GM06990 (cell line): ENCODE measurements at regions not wholly inside any gene's neighbourhood (a gene's known extent, or its start where the extent isn't known, plus 50 kb on each side); places are given as distances from the start of the nearest gene placed in this dataset.

Experiments used
- DNase-seq: peaks from one replicate; pipeline ENCODE4 v3.0.0-alpha.2; 2011; ENCODE audit not compliant: insufficient read length; ENCODE audit errors: extremely low read depth
- H3K27me3 ChIP-seq: replicated peaks from 2 replicates; pipeline ENCODE4 v1.6.0; 2011; ENCODE audit warnings: low read length; ENCODE audit not compliant: control insufficient read depth, insufficient read depth
- H3K36me3 ChIP-seq: 2 replicates; pipeline ENCODE4 v1.5.1; 2011; ENCODE audit warnings: low read length; ENCODE audit not compliant: control insufficient read depth, insufficient read depth
- H3K4me3 ChIP-seq: replicated peaks from 2 replicates; pipeline ENCODE4 v1.5.1; 2011; ENCODE audit warnings: low read depth, mild to moderate bottlenecking, control low read depth, low read length
- TF ChIP-seq, protein P1 (sequence below): IDR thresholded peaks from 2 replicates; pipeline ENCODE4 v1.5.1; 2011; ENCODE audit warnings: low read length, control low read depth, mild to moderate bottlenecking, inconsistent platforms; ENCODE audit not compliant: insufficient read depth, poor library complexity, severe bottlenecking

DNA sequence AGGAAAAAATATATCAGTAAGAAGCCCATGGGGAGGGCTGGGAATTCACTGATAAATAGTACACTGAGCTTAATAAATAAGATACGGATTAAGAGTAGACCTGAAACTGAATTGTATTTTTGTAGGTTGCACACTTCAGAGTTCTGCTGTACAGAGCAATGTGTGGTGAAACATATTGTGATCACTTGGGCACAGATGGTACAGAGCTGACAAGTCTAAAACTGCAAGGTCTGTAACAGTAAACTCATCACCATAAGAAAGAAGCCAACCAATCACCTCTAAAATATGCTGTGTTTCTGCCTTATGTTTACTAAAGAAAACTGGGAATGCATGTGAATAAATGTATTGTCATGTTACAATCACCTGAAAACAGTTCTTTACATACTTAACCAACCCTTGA is 360.7 kb downstream of the MRPL39 start:
- no peak overlapping the region for H3K4me3 ChIP-seq
- H3K27me3 ChIP-seq, result no peaks in the 10 kb centered on the region
- TF ChIP-seq, protein P1, sequence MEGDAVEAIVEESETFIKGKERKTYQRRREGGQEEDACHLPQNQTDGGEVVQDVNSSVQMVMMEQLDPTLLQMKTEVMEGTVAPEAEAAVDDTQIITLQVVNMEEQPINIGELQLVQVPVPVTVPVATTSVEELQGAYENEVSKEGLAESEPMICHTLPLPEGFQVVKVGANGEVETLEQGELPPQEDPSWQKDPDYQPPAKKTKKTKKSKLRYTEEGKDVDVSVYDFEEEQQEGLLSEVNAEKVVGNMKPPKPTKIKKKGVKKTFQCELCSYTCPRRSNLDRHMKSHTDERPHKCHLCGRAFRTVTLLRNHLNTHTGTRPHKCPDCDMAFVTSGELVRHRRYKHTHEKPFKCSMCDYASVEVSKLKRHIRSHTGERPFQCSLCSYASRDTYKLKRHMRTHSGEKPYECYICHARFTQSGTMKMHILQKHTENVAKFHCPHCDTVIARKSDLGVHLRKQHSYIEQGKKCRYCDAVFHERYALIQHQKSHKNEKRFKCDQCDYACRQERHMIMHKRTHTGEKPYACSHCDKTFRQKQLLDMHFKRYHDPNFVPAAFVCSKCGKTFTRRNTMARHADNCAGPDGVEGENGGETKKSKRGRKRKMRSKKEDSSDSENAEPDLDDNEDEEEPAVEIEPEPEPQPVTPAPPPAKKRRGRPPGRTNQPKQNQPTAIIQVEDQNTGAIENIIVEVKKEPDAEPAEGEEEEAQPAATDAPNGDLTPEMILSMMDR, result no peak
- DNase-seq, result no peak
- H3K36me3 ChIP-seq, result no peaks in the 10 kb centered on the region

DNA sequence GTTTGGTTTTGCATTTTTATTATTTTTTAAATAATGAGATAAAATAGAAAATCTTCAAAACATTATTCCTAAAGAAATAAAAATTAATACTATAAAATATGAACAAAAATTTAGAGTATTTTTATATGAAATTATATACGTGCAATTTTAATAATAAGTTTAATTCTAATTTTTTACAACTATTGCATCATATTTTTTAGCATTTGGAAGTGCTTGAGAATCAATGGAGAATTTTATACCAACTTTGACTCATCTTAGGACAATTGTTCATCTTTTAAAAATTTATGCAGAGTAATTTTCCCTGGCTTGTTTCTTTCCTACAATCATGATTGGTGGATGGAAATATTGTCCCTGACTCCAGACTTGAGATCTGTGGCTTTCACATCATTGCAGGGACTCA is 362.5 kb downstream of the MRPL39 start:
- Histone ChIP-seq H3K4me3 (no peak overlapping the region), H3K27me3 (no peaks in the 10 kb centered on the region), H3K36me3 (no peaks in the 10 kb centered on the region)
- no peak for DNase-seq
- TF ChIP-seq, protein P1, result no peak

DNA sequence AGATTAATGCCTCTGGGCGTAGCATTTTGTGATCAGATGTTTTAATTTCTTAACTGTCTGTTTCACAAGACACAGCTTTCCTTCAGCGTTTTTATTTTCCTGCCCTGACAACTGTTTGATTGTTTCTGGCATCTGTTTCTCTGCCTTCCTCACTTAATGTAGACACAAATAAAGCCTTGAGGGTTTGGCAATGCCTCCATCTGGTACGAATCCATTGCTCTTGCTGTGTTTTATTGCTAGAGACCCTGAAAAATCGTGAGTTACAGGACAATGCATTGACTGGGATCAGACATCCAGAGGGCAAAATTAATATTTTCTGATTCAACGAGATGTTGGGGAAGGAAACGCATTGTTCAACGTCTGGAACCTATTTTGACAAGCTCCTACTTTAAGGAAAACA is 363.5 kb downstream of the MRPL39 start:
- no peaks in the 10 kb centered on the region for H3K36me3 ChIP-seq
- H3K27me3 ChIP-seq, result no peaks in the 10 kb centered on the region
- no peak overlapping the region for H3K4me3 ChIP-seq
- TF ChIP-seq, protein P1, result no peak
- no peak for DNase-seq

DNA sequence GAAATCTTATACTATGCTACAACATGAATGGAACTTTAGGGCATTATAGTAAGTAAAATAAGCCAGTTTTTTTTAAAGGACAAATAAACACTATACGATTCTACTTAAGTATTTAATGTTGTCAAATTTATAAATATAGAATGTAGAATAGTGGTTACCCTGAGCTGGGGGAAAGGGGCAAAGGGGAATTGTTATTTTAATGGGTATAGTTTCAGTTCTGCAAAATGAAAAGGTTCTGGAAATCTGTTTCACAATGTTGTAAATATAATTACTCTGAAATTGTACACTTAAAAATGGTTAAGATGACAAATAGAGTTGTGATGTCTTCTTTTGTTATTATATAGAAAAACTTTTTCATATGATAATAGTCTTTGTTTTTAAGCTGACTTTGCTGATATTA is 366.3 kb downstream of the MRPL39 start:
- Histone ChIP-seq H3K4me3 (no peak overlapping the region), H3K27me3 (no peaks in the 10 kb centered on the region), H3K36me3 (no peaks in the 10 kb centered on the region)
- TF ChIP-seq, protein P1, result no peak
- no peak for DNase-seq

DNA sequence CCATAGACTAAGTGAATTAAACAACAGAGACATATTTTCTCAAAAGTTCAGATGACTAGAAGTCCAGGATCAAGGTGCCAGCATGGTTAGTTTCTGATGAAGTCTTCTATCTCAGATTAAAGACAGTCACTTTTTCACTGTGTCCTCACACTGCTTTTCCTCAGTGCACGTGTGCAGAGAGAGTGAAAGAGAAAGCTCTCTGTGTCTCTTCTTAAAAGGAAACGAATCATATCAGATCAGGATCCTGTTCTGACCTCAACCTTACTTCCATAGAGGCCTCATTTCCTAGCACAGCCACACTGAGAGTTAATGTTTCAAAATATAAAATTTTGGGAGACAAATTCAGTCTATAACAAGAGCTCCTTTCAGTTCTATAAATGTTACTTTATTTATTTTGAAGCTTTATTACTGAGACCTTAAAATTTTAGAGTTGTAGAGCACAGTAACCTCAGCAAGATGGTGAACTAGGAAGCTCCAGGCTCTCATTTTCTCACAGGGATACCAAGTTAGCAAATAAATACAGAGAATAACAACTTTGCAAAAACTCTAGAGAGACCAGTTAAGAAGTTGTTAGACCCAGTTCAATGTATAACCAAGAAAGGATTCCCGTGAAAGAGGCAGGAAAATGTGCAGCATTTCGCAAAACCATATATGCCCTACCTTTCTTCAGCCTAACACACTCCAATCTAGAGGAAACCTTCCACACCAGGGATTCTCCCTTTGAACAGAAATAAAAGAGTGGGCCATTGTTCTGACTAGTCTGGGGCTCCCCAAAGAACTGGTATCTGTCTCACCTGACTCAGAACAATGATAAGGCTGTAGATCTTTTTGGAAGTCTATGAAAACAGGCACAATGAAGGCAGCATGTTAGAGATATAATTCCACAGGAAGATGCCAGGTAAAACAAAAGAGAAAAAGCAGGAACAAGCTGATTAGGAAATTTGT is 372.2 kb downstream of the MRPL39 start:
- no peak for DNase-seq
- no peaks in the 10 kb centered on the region for H3K27me3 ChIP-seq
- H3K36me3 ChIP-seq, result no peaks in the 10 kb centered on the region
- no peak overlapping the region for H3K4me3 ChIP-seq
- TF ChIP-seq, protein P1, result no peak

DNA sequence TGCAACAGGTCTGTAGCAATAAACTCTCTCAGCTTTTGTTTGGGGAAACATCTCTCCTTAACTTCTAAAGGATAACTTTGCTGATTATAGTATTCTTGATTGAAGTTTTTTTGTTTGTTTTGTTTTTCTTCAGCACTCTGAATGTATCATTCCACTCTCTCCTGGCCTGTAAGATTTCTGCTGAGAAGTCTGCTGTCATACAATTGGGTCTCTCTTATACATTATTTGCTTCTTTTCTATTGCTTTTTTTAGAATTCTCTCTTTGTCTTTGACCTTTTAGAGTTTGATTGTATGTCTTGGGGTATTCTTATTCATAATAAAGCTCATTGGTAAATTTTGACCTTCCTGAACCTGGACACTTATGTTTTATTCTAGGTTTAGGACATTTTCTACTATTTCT is 386.3 kb downstream of the MRPL39 start:
- no peak overlapping the region for H3K4me3 ChIP-seq
- no peaks in the 10 kb centered on the region for H3K36me3 ChIP-seq
- no peak for DNase-seq
- H3K27me3 ChIP-seq, result no peaks in the 10 kb centered on the region
- TF ChIP-seq, protein P1, result no peak
